K562 (cell line): ENCODE measurements at regions not wholly inside any gene's neighbourhood (a gene's known extent, or its start where the extent isn't known, plus 50 kb on each side); places are given as distances from the start of the nearest gene placed in this dataset.

Experiments
- ATAC-seq: fragments of 200-7000 bp; cut with Tn5 transposase; 3 replicates; pipeline ENCODE4 v1.9.1; 2020; ENCODE audit warnings: moderate library complexity
- BruUV-seq: library from RNA; stranded (reverse); fragments of 400-500 nt; replicated peaks from 2 replicates; lab custom pipeline; 2021; lab: Mats Ljungman, UMichigan
- CTCF ChIA-PET: fragments of 300-600 bp; formaldehyde crosslinking; extraction: SDS; loops from one replicate; lab custom pipeline; 2021; ENCODE audit warnings: low intra/inter-chr PET ratio; lab: Yijun Ruan, JAX
- POLR2A ChIA-PET: fragments of 300-600, 350-650 bp; sonication (Branson Sonifier 250); formaldehyde crosslinking; extraction: SDS; loops from one replicate; lab custom pipeline; 2021; ENCODE audit warnings: antibody characterized with exemption, inconsistent platforms; lab: Yijun Ruan, JAX
- DNase-seq, 4 experiments: peaks; one replicate each; pipeline versions ENCODE4 v3.0.0 to v3.0.0-alpha.2; 2011 to 2018; ENCODE audit warnings: low spot score in 3 of 4, mixed read lengths in 3 of 4; ENCODE audit errors: extremely low read depth in 1 of 4
- FAIRE-seq: peaks from 2 replicates; lab custom pipeline; 2011; peaks lifted over from hg19 to GRCh38; lab: Jason Lieb, UNC
- H2AFZ ChIP-seq: 2 replicates; pipeline ENCODE4 v1.6.0; 2011; ENCODE audit warnings: low read depth, low read length, control low read depth, inconsistent platforms
- H3K27ac ChIP-seq: fragments of 200-600 bp; 3 replicates; pipeline ENCODE4 v1.8.0; 2011; ENCODE audit warnings: low read depth, mild to moderate bottlenecking, control low read depth, inconsistent platforms, low read length, moderate library complexity, mixed read lengths; ENCODE audit errors: extremely low read depth
- H3K27me3 ChIP-seq, 2 experiments: fragments of 300-600 bp in 1 of 2; 2 replicates in 1 of 2; 3 replicates in 1 of 2; pipeline versions ENCODE4 v1.6.0 to v1.8.0; 2011; ENCODE audit warnings: inconsistent platforms in 2 of 2, low read length in 2 of 2, mild to moderate bottlenecking in 1 of 2, mixed read lengths in 1 of 2, moderate library complexity in 1 of 2; ENCODE audit not compliant: control insufficient read depth in 2 of 2, insufficient read depth in 2 of 2
- H3K36me3 ChIP-seq: fragments of 300-600 bp; 3 replicates; pipeline ENCODE4 v1.8.0; 2011; ENCODE audit warnings: mild to moderate bottlenecking, low read length, inconsistent platforms; ENCODE audit not compliant: control insufficient read depth, insufficient read depth
- H3K4me1 ChIP-seq, 2 experiments: fragments of 200-600 bp in 1 of 2; replicated peaks in 1 of 2; 2 replicates in 1 of 2; 3 replicates in 1 of 2; pipeline versions ENCODE4 v1.5.1 to v1.8.0; 2011; ENCODE audit warnings: inconsistent platforms in 2 of 2, low read length in 2 of 2, mild to moderate bottlenecking in 1 of 2, mixed read lengths in 1 of 2, moderate library complexity in 1 of 2; ENCODE audit not compliant: control insufficient read depth in 2 of 2, insufficient read depth in 2 of 2
- H3K4me2 ChIP-seq: 2 replicates; pipeline ENCODE4 v1.6.1; 2011; ENCODE audit warnings: low read length, control low read depth, inconsistent platforms, mixed read lengths; ENCODE audit not compliant: insufficient read depth
- H3K4me3 ChIP-seq: fragments of 200-600 bp; sonication (generic), shearing (Covaris generic); 2 replicates; pipeline ENCODE4 v1.5.1; 2016; ENCODE audit warnings: control low read depth, inconsistent platforms
- H3K79me2 ChIP-seq: fragments of 200-600 bp; 3 replicates; pipeline ENCODE4 v1.8.0; 2011; ENCODE audit warnings: low read length, inconsistent platforms; ENCODE audit not compliant: control insufficient read depth, insufficient read depth
- H3K9ac ChIP-seq, 2 experiments: 2 replicates each; pipeline versions ENCODE4 v1.6.0 to v1.6.1; 2011; ENCODE audit warnings: low read depth in 2 of 2, low read length in 2 of 2, control low read depth in 1 of 2, inconsistent platforms in 1 of 2, mild to moderate bottlenecking in 1 of 2, mixed read lengths in 1 of 2; ENCODE audit not compliant: insufficient read depth in 1 of 2
- H3K9me1 ChIP-seq: one replicate; pipeline ENCODE4 v1.6.0; 2011; ENCODE audit warnings: inconsistent platforms, mild to moderate bottlenecking, low read length, moderate library complexity; ENCODE audit not compliant: control insufficient read depth, insufficient read depth
- H3K9me3 ChIP-seq: replicated peaks from 2 replicates; pipeline ENCODE4 v1.5.1; 2011; ENCODE audit warnings: low read depth, low read length, inconsistent platforms; ENCODE audit not compliant: control insufficient read depth, insufficient read depth
- H4K20me1 ChIP-seq: replicated peaks from 2 replicates; pipeline ENCODE4 v1.6.1; 2011; ENCODE audit warnings: low read length, inconsistent platforms, mixed read lengths; ENCODE audit not compliant: control insufficient read depth, insufficient read depth
- BHLHE40 ChIP-seq: IDR thresholded peaks from 2 replicates; pipeline ENCODE4 v1.6.1; 2011; ENCODE audit warnings: low read length, improper control_type of control experiment
- BRF2 ChIP-seq: IDR thresholded peaks from 3 replicates; pipeline ENCODE4 v1.6.1; 2011; ENCODE audit warnings: borderline replicate concordance, mild to moderate bottlenecking; ENCODE audit not compliant: insufficient read length, insufficient read depth
- E2F6 ChIP-seq, 2 experiments: IDR thresholded peaks; 2 replicates each; pipeline ENCODE4 v1.6.1; 2011; ENCODE audit warnings: borderline replicate concordance in 1 of 2, control low read depth in 1 of 2, low read depth in 1 of 2, low read length in 1 of 2, mild to moderate bottlenecking in 1 of 2, mixed read lengths in 1 of 2, moderate library complexity in 1 of 2; ENCODE audit not compliant: insufficient read depth in 1 of 2, insufficient read length in 1 of 2, poor library complexity in 1 of 2, severe bottlenecking in 1 of 2; ENCODE audit errors: extremely low read depth in 1 of 2
- GABPB1 ChIP-seq: sonication (generic); formaldehyde crosslinking; IDR thresholded peaks from 2 replicates; pipeline ENCODE4 v1.8.0; 2022; ENCODE audit warnings: mild to moderate bottlenecking, missing genetic modification reagents
- MEIS2 ChIP-seq: fragments of 450-650 bp; IDR thresholded peaks from 2 replicates; pipeline ENCODE4 v1.6.1; 2014; ENCODE audit warnings: mild to moderate bottlenecking; ENCODE audit not compliant: partially characterized antibody
- MXD1 ChIP-seq: fragments of 250-450 bp; sonication (Bioruptor Pico); IDR thresholded peaks from 2 replicates; pipeline ENCODE4 v1.8.0; 2021; ENCODE audit warnings: borderline replicate concordance, mild to moderate bottlenecking, moderate library complexity; ENCODE audit not compliant: poor library complexity, severe bottlenecking
- RBM25 ChIP-seq: fragments of 200-400 bp; formaldehyde crosslinking; IDR thresholded peaks from 2 replicates; pipeline ENCODE4 v1.6.1; 2018; ENCODE audit warnings: low read length, low read depth, moderate library complexity; ENCODE audit not compliant: severe bottlenecking
- RBM34 ChIP-seq: fragments of 200-400 bp; formaldehyde crosslinking; IDR thresholded peaks from 2 replicates; pipeline ENCODE4 v1.6.1; 2018; ENCODE audit warnings: low read length, borderline replicate concordance; ENCODE audit not compliant: insufficient read depth
- RBM39 ChIP-seq: fragments of 200-400 bp; formaldehyde crosslinking; optimal IDR thresholded peaks from 2 replicates; pipeline ENCODE3; 2018; ENCODE audit warnings: low read depth, low read length
- SMARCB1 ChIP-seq: IDR thresholded peaks from 2 replicates; pipeline ENCODE4 v1.6.1; 2011; ENCODE audit warnings: improper control_type of control experiment, low read depth; ENCODE audit not compliant: insufficient read length
- TBP ChIP-seq: optimal IDR thresholded peaks from 2 replicates; pipeline ENCODE3; 2011; ENCODE audit warnings: low read depth, low read length, improper control_type of control experiment
- TFAP4 ChIP-seq: sonication (generic); formaldehyde crosslinking; IDR thresholded peaks from 2 replicates; pipeline ENCODE4 v1.8.0; 2022; ENCODE audit warnings: missing genetic modification reagents, mild to moderate bottlenecking, moderate library complexity, borderline replicate concordance
- TRIM28 ChIP-seq: fragments of 450-650 bp; IDR thresholded peaks from 2 replicates; pipeline ENCODE4 v1.6.1; 2017
- ZNF232 ChIP-seq: sonication (generic); formaldehyde crosslinking; IDR thresholded peaks from 2 replicates; pipeline ENCODE4 v1.8.0; 2022; ENCODE audit warnings: mild to moderate bottlenecking, missing genetic modification reagents
- WGBS: fragments of 100-300 bp; shearing (Covaris generic); methylation state at CpG from one replicate; pipeline ENCODE4 v1.1.6; 2016; ENCODE audit warnings: low coverage, mixed read lengths; ENCODE audit not compliant: insufficient coverage; ENCODE audit errors: missing lambda C conversion rate; 5-methylcytosine and 5-hydroxymethylcytosine counted together
- in situ Hi-C: fragments of 300-500 bp; cut with MboI; formaldehyde crosslinking; loops from 4 replicates; pipeline ENCODE4 v1.15.0; 2018; ENCODE audit warnings: inconsistent platforms, mixed read lengths
- intact Hi-C: fragments of 100-400 bp; cut with micrococcal nuclease; formaldehyde crosslinking; loops from 2 replicates; pipeline ENCODE4 v1.14.2; 2022
- TF ChIP-seq, protein P1 (sequence below), 2 experiments: fragments of 450-650 bp in 1 of 2; sonication (generic) in 1 of 2; formaldehyde crosslinking in 1 of 2; IDR thresholded peaks in 1 of 2; conservative IDR thresholded peaks in 1 of 2; 2 replicates each; pipeline versions ENCODE4 v1.6.1 to v1.8.1; 2016 to 2023; ENCODE audit warnings: mild to moderate bottlenecking in 2 of 2, moderate library complexity in 2 of 2, inconsistent platforms in 1 of 2, missing genetic modification reagents in 1 of 2

DNA sequence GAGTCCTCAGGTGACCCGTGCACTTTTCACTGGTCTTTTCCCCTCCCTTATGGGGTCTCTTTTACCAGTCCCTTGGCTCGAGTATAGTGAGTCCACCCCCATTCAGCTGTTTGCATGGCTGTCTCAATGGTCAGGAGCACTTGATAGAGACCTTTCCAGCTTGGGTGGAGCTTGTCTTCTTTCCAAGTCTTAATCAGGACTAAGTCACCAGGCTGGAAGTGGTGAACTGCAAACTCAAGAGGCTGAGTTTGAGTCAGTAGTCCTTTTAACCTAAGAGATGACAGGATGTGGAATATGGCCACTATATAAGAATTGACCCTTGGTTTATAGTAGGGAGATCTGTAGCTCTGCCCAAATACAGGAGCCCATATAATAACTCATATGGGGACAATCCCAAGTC lies 279.7 kb downstream of the PYDC2 start:
- WGBS: 0% methylated on average over 2 of the region's 2 CpGs
- H3K79me2 ChIP-seq: no peaks in the 10 kb centered on the region
- H3K9me3 ChIP-seq: no peaks in the 10 kb centered on the region
- no peak overlapping the region for H3K4me2 ChIP-seq
- H3K4me3 ChIP-seq: no peak overlapping the region
- no peaks in the 10 kb centered on the region for H3K27me3 ChIP-seq
- no peak overlapping the region for H2AFZ ChIP-seq
- ATAC-seq (no peak), DNase-seq (no peak), FAIRE-seq (no peak)
- intact Hi-C loops: no loop called here
- no peaks in the 10 kb centered on the region for H3K4me1 ChIP-seq
- BruUV-seq: no TSS peak
- H3K9me1 ChIP-seq: no peaks in the 10 kb centered on the region
- H3K36me3 ChIP-seq: no peaks in the 10 kb centered on the region
- CTCF ChIA-PET: no interaction called here
- in situ Hi-C loops: no loop called here
- no peak overlapping the region for H3K9ac ChIP-seq
- H3K27ac ChIP-seq: no peak overlapping the region
- H4K20me1 ChIP-seq: no peaks in the 10 kb centered on the region
- POLR2A ChIA-PET: no interaction called here
- TF ChIP-seq MXD1 (CRISPR knock-in tag): no peak
- no peak for TF ChIP-seq RBM34
- no peak for TF ChIP-seq BRF2
- TF ChIP-seq SMARCB1: no peak
- TF ChIP-seq, protein P1, sequence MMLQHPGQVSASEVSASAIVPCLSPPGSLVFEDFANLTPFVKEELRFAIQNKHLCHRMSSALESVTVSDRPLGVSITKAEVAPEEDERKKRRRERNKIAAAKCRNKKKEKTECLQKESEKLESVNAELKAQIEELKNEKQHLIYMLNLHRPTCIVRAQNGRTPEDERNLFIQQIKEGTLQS (IDR thresholded peaks at IDR 0.05): no peak
- TF ChIP-seq, protein P1 (CRISPR knock-in tag; conservative IDR thresholded peaks at IDR 0.05): no peak
- TF ChIP-seq E2F6 (IDR thresholded peaks at IDR 0.05; ENCODE audit: borderline replicate concordance in 1 of 2, extremely low read depth in 1 of 2, insufficient read depth in 1 of 2, insufficient read length in 1 of 2, low read depth in 1 of 2, low read length in 1 of 2, poor library complexity in 1 of 2, severe bottlenecking in 1 of 2): no peak
- no peak for TF ChIP-seq MEIS2
- no peak for TF ChIP-seq BHLHE40
- TF ChIP-seq TRIM28: no peak
- no peak for TF ChIP-seq RBM25
- no peak for TF ChIP-seq TFAP4 (CRISPR knock-in tag)
- no peak for TF ChIP-seq RBM39
- TF ChIP-seq ZNF232 (CRISPR knock-in tag): no peak
- TF ChIP-seq TBP: no peak
- TF ChIP-seq GABPB1 (CRISPR knock-in tag): no peak
